NCI-H187 (cell line): ENCODE measurements at regions not wholly inside any gene's neighbourhood (a gene's known extent, or its start where the extent isn't known, plus 50 kb on each side); places are given as distances from the start of the nearest gene placed in this dataset.
A peak's percentile ranks its signal among the peaks of the same experiment; 100 is the strongest.
"Not testable (repeated sequence)": the region's sequence is repeated elsewhere in the genome, so short reads cannot be mapped to it uniquely, and the experiment has no call there.

Source experiments
- DNase-seq, 2 experiments: peaks; one replicate each; lab custom pipeline; 2025; lab: John Stamatoyannopoulos, UW

DNA sequence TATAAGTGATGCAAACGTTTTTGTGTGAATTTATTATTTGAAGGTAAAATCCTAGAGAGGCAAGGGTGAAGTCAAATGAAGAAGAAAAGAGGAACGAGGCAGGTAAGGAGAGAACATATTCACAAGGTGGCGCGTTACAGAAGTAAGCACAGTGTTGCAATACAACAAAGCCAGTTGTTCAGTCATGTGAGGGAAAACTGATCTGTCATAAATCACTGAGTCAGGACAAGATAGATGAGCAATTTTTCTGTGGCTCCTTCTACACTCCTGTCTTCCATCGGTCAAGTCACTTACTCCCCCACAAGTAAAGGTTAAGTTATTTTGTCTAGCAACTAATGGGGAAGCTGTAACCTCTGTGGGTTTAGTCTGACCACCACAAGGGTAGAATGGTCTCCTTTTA lies 203.0 kb upstream of the GK2 start:
- DNase-seq: no peak

DNA sequence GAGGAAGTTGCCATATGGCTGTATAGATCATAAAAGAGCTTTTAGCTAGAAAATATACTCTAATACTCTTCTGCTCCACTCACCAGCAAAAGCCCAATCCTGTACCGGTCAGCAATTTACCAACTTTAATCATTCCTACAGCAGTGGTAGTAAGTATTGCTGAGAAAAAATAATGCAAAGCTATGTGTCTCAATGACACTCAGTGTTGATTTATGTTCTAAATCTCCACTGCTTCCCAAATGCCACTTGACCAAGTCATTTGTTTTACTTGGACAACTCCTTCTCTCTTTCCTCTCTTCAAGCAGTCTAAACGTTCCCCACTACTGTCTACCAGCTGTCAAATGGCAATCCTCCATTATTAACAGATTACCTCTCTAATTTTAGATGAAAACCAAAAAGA lies 201.8 kb upstream of the GK2 start:
- no peak for DNase-seq

- no peak for DNase-seq
Observed at GRCh38 chr4:79607979-79608378, 200.0 kb upstream of the GK2 start.

GRCh38 chr4:79604152-79604551 lies 196.1 kb upstream of the GK2 start:
- DNase-seq: no peak

DNA sequence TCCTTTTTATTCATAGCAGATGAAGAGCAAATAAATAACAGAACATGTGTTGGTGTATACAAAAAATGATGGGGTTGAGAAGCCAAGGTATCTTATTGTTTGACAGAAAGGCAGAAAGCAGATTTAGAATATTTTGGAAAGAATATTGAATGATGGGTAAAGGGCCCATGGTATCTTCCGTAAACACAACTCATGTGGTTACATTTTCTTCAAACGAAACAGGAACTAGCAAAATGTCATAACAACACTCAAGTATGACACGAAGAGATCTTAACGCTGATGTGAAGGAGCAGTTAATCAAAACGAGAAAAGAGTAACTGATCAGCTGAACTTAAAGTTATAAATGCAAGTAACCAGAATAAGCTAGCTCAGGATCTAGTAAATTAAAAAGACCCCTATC lies 195.7 kb upstream of the GK2 start:
- no peak for DNase-seq

DNA sequence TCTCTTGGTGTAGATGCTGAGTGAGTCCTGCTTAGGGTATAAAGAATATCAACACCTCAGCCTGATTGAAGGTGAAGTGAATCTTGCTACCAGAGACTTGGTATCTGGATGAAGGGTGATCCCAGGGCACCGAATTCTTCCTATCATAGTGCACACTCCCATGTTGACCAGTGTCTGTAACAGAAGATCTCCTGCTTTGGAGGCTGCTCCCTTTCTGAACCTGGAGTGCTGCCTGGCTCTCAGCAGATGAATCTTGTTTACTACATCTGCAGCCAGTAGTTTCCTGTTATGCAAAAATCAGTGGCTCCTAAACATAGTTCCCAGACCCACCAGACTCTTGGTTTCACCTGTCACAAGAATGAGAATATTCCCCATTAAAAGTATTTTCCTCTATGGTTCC lies 191.7 kb upstream of the GK2 start:
- no peak for DNase-seq

- no peak for DNase-seq
Observed at GRCh38 chr4:79598801-79599200, 190.8 kb upstream of the GK2 start.

GRCh38 chr4:79598214-79598613 lies 190.2 kb upstream of the GK2 start:
- DNase-seq: no peak

DNA sequence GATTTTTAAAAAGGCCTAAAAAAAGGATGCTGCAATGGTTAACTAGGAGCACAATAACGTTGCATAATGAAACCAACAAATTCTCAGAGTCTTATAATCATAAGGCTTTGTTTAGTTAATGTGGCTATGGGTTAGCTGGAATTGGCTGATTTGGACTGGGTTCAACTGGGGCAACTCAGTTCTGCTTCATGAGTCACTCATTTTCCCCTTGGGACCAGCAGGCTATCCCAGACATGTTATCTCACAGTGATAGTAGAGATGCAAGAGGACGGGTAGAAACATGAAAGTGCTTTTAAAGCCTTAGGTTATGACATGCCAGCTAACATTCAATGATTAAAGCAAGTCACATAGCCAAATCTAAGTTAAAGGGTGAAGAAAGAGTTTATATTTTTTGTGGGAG lies 189.2 kb upstream of the GK2 start:
- no peak for DNase-seq

GRCh38 chr4:79592218-79592617 lies 184.2 kb upstream of the GK2 start:
- not testable (repeated sequence) for DNase-seq

- no peak for DNase-seq
Observed at GRCh38 chr4:79588679-79589078, 180.7 kb upstream of the GK2 start.

- not testable (repeated sequence) for DNase-seq
Observed at GRCh38 chr4:79587207-79587606, 179.2 kb upstream of the GK2 start.

GRCh38 chr4:79585834-79586233 lies 177.8 kb upstream of the GK2 start:
- DNase-seq: no peak

GRCh38 chr4:79585330-79585729 lies 177.3 kb upstream of the GK2 start:
- no peak for DNase-seq

GRCh38 chr4:79584902-79585301 lies 176.9 kb upstream of the GK2 start:
- DNase-seq: no peak

DNA sequence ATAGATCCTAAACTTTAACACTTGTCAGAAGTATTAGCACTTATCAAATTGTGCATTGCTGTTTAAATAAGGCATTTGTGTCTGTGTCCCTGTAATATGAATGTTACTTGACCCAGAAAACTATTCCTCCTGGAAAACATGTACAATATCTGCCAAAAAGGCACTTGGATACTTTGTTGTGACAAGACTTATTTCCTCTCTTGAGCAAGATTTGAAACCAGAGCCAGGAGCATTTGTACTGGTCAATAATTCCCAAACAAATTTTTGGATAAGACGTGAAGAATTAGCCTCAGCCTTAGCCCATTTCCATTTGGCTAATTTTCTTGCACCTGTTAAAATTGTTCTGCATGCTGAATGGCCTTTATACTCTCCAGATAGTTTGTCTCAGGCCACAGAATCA lies 176.3 kb upstream of the GK2 start:
- DNase-seq: no peak

DNA sequence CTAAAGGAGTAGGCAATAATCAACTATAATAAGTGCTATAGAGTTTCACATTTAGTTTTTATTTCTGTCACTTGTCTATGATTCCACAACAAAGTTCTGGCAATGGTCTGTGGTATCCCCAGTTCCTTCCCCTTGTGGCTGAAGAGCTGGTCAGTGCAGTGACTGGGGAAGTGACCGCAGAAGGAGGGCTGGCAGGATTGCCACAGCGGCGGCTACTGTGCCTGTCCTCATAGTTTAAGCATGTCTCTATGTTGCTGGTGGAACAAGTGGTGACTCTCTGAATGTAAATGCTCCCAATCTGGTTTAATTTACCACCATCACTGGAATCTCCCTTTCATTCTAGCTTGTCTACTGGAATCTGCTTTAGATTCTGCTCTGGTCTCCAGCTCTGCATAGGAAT lies 170.6 kb upstream of the GK2 start:
- no peak for DNase-seq

GRCh38 chr4:79576429-79576753 lies 168.4 kb upstream of the GK2 start:
- peak in 1 of 2 experiments; percentile 5 for DNase-seq

DNA sequence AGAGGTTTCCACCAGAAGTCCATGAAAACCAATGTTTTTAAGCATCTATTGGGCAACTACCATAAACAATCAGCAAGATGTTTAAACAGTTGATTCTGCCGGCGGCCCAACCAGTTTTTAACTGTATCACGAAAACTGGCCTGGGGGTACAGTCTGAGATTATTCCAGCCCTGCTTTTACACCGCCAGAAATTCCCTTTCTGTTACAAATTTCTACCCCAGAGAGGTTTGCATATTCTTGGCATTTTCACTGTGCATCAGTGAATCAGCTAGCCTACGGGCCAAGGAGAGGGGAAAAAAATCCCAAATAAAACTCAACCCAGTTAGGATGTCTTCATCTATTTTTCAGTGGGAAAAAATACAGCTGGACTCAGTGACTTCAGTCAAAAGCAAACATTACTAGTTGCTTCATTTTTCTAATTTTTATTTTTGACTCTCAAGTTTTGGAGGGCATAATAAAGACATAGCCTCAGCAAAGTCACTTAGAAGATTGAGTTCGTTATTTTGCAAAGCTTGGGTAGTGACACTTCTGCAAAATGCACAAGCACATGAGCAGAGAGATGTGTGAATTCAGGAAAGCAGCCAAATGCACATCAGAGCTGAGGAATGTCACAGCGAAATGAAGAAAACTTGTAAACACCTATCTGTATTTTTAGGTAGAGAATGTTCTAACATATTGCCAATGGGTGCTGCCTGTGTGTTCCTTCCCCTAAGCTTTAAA lies 167.8 kb upstream of the GK2 start:
- DNase-seq: no peak

DNA sequence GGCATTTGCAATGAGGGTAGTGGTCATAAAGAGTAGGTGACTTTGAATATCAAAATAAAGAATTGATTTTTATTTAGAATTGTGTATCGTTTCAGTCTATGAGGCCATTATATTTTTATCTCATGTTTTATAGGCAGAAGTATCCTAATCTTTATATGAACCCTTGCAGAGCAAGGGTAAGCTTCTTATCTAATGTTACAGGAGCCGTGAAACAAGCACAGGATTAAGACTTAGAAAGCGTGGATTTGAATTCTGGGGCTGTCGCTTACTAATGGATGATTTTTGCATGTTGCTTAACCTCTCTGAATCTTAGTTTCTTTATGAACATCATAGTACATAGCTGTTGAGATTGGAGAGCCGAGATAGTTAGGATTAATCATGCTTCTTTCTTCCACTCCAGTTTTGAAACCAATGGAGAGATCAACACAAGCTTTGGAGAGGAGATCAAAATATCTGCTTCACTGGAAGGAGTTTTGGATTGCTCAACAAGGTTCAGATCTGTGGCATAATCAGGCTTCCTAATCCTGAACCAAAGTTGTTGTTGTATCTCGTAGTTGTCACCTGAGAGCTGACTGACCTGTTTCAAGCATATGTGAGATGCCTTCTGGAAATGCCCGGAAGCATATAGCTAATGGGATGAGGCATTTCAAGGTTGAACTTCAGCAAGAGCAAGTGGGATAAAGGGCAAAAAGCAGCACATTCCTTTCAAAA lies 166.9 kb upstream of the GK2 start:
- no peak for DNase-seq

- DNase-seq: no peak
Observed at GRCh38 chr4:79563219-79563618, 155.2 kb upstream of the GK2 start.

GRCh38 chr4:79561751-79562150 lies 153.7 kb upstream of the GK2 start:
- DNase-seq: no peak

GRCh38 chr4:79559398-79559797 lies 151.4 kb upstream of the GK2 start:
- not testable (repeated sequence) for DNase-seq

DNA sequence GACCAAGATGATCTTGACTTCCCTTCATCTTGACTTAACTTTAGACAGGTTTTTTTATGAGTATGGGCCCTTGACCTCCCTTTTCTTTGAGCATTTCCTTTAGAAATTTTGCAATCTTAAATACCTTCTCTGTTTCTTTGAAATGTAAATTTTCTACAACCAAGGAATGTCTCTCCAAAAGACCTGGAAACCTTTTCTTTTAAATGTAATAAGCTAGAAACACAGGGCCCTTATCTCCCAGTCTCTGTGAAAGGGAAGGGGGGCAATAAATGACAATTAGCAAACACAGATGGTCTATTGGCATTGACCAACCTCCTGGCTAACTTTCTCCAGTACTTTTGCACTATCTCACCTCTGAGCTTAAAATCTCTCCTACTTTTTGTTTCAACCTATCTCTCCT lies 144.3 kb upstream of the GK2 start:
- DNase-seq: no peak
